Activated CD4-positive, alpha-beta T cell treated with anti-CD3 and anti-CD28 coated beads, Interleukin-2, Interleukin-6, amounts not matched to agents 100 ng/mL and 50 ng/mL, durations not matched to agents 16 hours and 8 hours (primary cell): ENCODE measurements at regions not wholly inside any gene's neighbourhood (a gene's known extent, or its start where the extent isn't known, plus 50 kb on each side); places are given as distances from the start of the nearest gene placed in this dataset.

Source experiments
- DNase-seq: peaks from one replicate; pipeline ENCODE4 v3.0.0-alpha.2; 2020

DNA sequence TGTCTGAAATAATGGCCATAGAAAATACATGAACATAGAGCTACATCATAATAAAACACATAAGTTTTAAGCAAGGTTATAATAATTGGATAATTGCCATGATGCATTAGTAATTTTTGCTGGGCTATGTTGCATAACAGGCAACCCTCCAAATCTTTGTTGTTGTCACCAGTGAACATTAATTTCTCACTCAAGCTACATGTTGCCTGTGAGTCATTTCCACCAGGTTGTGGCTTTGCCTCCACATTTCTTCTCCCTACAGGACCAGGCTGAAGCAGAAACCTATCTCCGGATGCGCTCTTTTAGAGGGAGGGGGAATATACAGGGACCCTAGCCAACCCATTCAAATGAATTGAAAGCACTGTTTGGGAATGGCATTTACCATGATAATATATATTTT, 347.7 kb downstream of the GABRG1 start:
- no peak for DNase-seq

- no peak for DNase-seq
Measured at GRCh38 chr4:45770958-45771357, 352.9 kb downstream of the GABRG1 start.

DNA sequence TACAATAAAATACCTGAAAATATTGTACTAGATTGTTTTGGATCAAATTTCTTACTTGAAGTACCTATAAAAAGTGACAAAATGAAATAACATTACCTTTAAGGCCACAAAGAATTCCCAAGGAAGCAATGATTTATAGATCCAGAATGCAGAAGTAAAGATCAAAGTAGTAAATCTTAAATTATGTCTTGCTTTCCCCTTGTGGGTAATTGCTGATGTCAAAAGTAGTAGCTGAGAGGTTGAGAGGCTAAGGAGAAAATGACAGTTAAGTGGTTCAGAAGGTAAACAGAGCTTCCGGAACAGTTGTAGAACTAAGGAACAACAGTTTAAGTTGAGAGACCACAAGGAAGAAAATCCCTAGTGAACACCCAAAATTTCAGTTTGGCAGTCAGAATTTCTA, 358.3 kb downstream of the GABRG1 start:
- no peak for DNase-seq

DNA sequence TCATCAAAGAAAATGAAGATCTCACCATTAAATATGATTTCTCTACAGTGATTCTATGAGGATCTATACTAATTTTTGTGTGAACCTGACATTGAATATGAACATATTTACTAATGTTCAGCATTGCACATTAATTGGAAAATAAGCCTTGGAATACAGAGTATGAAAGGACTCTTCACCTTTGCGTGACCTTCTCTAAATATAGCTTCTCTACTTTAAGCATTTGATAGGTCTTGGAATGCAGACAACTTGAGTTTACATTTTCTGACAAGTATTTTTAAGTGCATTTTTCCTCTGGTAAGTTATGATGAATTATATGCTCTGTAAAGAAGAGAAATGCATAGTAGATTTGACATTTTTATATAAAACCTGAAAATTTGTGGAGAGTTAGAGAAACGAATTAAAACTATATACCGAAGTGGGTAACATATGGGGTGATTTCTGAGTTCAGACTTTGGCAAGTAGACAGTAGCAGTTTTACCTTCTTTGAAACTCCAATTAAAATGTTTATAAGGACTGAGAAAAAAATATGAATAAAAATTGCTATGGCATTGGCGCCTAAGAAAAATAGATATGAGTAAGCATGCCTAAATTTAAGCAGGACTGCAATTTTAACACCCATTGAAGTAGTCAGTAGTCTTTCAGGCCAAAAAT, 371.9 kb downstream of the GABRG1 start:
- DNase-seq = no peak

DNA sequence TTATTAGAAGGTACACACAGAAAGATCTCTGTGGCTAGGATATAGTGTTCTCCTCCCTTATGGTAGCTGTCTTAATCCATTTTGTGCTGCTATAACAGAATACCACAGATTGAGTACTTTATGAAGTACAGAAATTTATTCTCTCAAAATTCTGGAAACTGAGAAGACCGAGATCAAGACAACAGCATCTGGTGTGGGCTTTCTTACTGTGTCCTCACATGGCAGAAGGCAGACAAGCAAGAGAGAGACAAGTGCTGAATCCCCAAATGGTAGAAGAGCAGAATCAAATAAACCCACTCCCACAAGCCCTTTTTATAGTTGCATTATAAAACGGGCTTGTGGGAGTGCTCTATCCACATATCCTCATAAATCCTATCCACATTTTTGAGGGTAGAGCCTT, 373.1 kb downstream of the GABRG1 start:
- no peak for DNase-seq

DNA sequence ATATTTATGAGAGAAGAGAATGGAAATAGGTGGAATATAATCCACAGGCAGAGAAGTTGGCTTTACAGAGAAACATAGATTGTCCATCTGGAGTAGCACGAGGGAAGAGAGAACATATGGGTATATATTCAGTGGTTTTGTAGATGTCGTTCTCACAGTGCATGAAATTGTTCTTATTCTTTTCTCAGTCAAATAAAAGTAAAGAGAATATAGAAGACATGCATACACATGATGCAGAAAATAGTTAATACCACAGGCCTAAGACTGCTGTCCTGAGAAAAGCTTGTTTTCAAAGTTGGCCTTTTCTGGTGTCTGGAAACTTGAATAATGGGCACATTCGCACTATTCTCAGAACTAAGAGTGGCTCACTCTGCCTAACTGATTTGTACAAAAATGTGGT, 378.1 kb downstream of the GABRG1 start:
- no peak for DNase-seq

DNA sequence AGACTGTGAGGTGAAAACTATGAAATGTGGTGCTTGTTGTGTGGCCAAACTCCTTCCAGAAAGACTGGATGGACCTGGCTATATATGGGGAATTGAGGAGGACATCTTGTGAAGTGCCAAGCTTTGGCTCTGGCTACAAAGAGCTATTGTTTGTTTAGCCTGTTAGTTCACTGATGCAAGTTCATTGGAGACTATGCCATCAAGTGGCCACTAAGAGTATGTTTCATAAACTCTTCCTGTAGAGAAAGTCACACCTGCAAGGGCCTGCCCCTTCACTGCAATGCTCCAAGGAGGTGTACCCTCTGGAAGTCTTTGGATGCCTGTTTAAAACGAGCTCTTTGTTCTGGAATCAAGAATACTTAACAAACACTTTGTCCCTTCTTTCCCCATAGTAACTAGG, 382.0 kb downstream of the GABRG1 start:
- DNase-seq = no peak

- DNase-seq = no peak
Measured at GRCh38 chr4:45732161-45732560, 391.7 kb downstream of the GABRG1 start.

DNA sequence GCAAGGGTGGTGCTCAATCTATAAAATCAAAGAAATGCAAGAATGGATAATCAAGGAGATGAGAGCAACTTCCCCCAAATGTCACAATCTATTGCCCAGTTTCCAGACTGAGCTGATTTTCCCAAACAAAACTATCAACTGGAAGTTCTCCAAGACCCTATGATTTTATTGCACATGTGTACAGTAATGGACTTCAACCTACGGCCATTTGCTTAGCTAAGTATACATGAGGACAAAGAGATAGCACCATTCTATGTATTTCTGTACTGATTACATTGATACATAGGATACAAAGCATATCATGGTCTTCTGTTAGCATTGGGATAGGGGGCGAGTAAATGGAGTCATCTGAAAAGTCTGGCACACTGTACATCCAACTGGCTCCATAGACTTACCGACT, 407.8 kb downstream of the GABRG1 start:
- DNase-seq = no peak

GRCh38 chr4:45713996-45714395, 409.9 kb downstream of the GABRG1 start:
- no peak for DNase-seq

- DNase-seq = no peak
Measured at GRCh38 chr4:45701621-45702020, 422.2 kb downstream of the GABRG1 start.

- no peak for DNase-seq
Measured at GRCh38 chr4:45693746-45694145, 430.1 kb downstream of the GABRG1 start.

DNA sequence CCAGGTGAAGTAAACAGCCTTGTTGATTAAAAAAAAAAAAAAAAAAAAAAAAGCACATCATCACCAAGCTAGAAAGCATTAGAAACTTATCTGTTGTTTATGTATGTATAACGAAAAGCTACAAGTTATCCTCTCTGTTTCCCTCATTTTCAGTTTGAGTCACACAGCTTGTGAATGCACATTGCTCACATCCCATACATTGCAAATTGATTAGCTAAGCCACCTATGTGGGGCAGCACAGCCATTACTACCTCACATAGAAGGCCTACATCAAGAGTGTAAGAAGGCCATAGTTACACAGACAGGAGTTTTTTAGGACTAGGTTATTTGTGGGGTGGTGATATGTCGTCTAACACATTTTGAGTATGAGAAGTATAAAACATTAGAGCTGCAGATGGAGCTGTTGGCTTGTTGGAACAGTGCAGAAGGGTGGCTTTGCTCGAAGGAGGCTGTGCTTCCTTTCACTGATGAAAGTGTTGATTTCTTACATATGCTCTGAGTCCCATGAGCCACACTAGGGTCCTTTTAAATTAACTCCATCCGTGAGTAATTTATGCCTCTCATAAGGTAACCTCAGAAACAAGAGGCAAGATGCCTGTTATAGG, 431.6 kb downstream of the GABRG1 start:
- no peak for DNase-seq

- DNase-seq = no peak
Measured at GRCh38 chr4:45688341-45688740, 435.5 kb downstream of the GABRG1 start.

- no peak for DNase-seq
Measured at GRCh38 chr4:45679411-45679810, 444.4 kb downstream of the GABRG1 start.

GRCh38 chr4:45668128-45668527, 455.7 kb downstream of the GABRG1 start:
- no peak for DNase-seq

DNA sequence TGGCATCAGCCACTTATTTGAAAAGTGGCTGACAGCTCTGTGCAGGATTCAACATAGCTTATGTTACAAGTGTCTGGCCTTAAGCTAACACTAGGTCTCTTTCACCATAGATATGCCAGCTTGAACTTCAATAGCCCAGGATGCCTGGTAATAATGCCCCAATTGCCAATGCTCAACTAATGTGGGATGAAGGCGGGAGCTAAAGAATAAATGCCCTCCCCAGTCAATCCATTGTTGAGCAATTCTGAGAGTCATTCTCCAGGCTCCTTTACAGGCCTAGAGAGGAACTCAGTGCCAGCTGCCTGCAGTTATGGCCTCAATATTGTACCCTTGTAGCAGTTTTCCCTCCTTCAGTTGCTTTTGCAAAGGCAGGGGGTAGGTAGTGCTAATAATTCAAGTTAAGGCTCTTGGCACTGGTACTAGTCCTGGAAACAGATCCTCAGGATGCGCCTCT, 460.2 kb downstream of the GABRG1 start:
- no peak for DNase-seq

DNA sequence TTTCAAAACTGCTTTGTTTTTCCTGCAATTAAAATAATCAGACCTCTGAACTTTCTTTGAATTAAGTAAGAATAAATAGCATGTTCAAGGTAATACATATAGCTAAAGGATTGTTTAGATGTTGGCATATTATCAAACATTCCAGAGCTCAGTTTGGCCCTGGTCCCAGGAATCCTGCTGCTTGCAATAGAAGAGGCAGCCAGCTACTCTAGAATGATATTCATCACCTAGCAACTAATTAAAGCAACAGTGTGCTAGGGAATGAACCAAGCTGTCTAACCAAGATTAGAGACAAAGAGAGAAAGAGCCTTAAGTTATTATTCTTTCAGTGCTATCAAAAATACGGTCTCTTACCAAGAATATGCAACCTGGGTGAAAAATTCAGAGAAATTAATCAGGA, 460.9 kb downstream of the GABRG1 start:
- no peak for DNase-seq

DNA sequence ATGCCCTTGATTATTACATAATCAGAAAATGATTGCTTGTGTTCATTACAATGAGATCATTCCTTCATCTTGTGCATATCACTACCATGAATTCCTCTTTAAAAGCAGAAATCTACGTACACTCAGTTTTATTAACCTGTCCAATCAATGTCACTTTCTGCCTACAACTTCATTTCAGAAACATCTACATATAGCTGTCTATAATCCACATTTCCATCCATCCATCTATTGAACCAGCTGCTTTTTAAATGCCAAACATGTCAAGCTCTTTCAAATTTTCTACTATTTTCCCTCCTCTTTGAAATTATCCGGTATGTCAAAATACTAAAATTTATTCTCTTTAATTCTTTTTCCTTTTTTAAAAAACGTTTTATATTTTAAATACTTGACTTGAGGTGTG, 462.0 kb downstream of the GABRG1 start:
- no peak for DNase-seq

DNA sequence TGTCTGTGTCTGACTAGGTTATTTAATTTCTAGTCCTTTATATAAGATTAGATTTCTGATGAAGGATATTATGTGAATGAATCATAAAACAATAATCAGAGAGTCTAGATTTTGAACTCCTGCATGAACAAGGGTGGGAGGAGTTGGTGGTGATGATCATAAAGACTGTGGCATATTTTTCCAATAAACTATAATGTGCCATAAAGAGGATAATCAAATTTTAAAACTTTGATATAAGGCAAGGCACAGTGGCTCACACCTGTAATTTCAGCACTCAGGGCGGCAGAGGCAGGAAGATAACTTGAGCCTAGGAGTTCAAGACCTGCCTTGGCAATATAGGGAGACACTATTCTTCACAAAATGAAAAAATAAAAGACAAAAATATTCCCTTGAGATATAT, 473.3 kb downstream of the GABRG1 start:
- no peak for DNase-seq

DNA sequence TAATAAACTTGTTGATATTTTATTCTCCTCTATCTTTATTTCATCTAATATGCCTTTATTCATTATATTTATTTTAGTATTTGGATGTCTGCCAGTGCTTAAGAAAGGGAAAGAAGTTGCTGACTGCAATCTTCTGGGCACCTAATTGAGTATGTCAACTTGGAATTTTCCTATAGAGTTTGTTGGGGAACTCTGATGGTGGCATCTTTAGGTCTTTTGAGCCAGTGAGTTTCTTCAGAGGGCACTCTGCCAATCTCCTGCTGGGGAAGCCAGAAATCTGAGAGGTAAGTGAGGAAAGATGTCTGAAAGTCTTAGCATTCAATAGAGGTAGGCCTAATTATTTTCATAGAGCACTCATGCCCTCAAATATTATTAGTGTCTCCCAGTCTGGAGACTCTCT, 475.0 kb downstream of the GABRG1 start:
- DNase-seq = no peak

GRCh38 chr4:45647823-45648222, 476.0 kb downstream of the GABRG1 start:
- no peak for DNase-seq

DNA sequence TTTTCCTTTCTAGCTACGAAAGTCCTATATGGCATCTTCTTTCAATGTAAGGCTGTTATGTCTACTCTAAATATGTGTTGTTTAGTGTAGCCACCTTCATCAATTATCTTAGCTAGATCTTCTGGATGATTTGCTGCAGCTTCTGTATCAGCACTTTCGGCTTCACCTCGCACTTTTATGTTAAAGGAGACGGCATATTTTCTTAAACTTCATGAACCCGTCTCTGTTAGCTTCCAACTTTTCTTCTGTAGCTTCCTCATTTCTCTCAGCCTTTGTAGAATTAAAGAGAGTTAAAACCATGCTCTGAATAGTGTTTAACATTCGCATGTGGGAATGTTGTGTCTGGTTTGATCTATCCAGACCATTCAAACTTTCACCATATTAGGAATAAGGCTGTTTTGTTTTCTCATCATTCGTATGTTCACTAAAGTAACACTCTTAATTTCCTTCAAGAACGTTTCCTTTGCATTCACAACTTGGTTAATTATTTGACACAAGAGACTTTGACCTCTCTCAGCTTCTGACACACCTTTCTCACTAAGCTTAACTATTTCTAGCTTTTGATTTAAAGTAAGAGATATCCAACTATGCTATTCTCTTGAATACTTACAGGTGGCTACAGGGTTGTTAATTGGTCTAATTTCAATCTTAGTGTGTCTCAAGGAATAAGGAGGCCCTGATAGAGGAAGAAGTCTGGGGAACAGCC, 476.8 kb downstream of the GABRG1 start:
- DNase-seq = no peak

DNA sequence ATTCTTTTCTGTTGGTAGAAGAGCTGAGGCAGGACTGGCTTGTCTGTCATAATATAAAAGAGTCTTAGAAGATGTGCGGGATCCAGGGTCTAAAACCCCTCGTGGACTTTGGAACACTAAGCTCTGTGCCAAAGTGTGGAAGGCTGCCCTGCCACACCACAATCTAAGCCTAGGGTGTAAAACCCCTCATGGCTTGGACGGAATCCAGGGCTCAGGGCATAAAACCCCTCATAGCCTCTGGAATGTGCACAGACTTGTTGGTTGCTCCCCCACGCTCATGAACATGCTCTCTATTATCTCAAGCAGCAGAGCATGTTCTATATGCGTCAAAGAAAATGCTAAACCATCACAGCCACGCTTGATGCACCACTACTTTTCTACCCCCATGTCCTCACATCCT, 483.6 kb downstream of the GABRG1 start:
- DNase-seq = no peak

DNA sequence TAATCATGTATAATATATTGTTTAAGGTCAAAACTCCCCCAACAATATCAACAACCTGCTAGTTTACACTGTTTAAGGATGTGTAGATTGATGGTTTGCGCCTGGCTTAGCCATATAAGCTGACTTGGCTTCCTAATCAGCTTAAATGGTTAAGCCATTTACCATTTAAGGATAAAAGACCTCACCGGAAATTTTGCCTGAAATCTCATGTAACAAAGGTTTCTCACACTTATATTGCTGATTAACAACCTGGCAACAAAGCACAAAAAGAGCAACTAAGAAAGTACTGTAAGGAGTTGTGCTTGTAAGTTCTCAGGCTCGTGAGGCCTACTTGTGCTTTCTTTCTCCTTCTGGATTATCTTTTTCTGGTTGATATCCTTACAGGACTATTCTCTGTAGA, 485.2 kb downstream of the GABRG1 start:
- DNase-seq = no peak
